GM20431 (cell line): ENCODE measurements at regions not wholly inside any gene's neighbourhood (a gene's known extent, or its start where the extent isn't known, plus 50 kb on each side); places are given as distances from the start of the nearest gene placed in this dataset.

Experiments used
- in situ Hi-C: fragments of 300-500 bp; cut with MseI, MboI; formaldehyde crosslinking; loops from one replicate; pipeline ENCODE4 v1.15.0; 2020; ENCODE audit warnings: low sequenced_read_pairs; ENCODE audit not compliant: unreplicated experiment

- in situ Hi-C loops, result loop anchor here (25.0 kb wide), 1 partner anchor 309 kb away; no protein-coding TSS in a partner anchor
Measured at GRCh38 chr2:172153156-172153555, 50.5 kb upstream of the DLX2 start.

GRCh38 chr2:172153757-172154156 lies 51.1 kb upstream of the DLX2 start:
- in situ Hi-C loops, result loop anchor here (25.0 kb wide), 1 partner anchor 309 kb away; no protein-coding TSS in a partner anchor

GRCh38 chr2:172155752-172156151 lies 53.1 kb upstream of the DLX2 start:
- in situ Hi-C loops, result loop anchor here (25.0 kb wide), 1 partner anchor 307 kb away; no protein-coding TSS in a partner anchor

GRCh38 chr2:172160839-172161238 lies 58.1 kb upstream of the DLX2 start:
- in situ Hi-C loops, result loop anchor here (25.0 kb wide), 1 partner anchor 301 kb away; no protein-coding TSS in a partner anchor

GRCh38 chr2:172162225-172162733 lies 59.6 kb upstream of the DLX2 start:
- in situ Hi-C loops, result loop anchor here (25.0 kb wide), 1 partner anchor 300 kb away; no protein-coding TSS in a partner anchor

GRCh38 chr2:172162739-172163336 lies 60.1 kb upstream of the DLX2 start:
- in situ Hi-C loops, result loop anchor here (25.0 kb wide), 1 partner anchor 299 kb away; no protein-coding TSS in a partner anchor

GRCh38 chr2:172168917-172169346 lies 66.2 kb upstream of the DLX2 start:
- in situ Hi-C loops, result loop anchor here (25.0 kb wide), 1 partner anchor 293 kb away; no protein-coding TSS in a partner anchor

GRCh38 chr2:172169611-172170010 lies 66.9 kb upstream of the DLX2 start:
- in situ Hi-C loops, result loop anchor here (25.0 kb wide), 1 partner anchor 293 kb away; no protein-coding TSS in a partner anchor

GRCh38 chr2:172172513-172173173 lies 69.9 kb upstream of the DLX2 start:
- in situ Hi-C loops, result loop anchor here (25.0 kb wide), 1 partner anchor 290 kb away; no protein-coding TSS in a partner anchor

- in situ Hi-C loops, result loop anchor here (25.0 kb wide), 1 partner anchor 289 kb away; no protein-coding TSS in a partner anchor
Measured at GRCh38 chr2:172173174-172173706, 70.5 kb upstream of the DLX2 start.

GRCh38 chr2:172177581-172177980 lies 74.9 kb upstream of the DLX2 start:
- in situ Hi-C loops, result no loop called here

GRCh38 chr2:172177996-172178395 lies 75.3 kb upstream of the DLX2 start:
- in situ Hi-C loops, result no loop called here

GRCh38 chr2:172179045-172179701 lies 76.5 kb upstream of the DLX2 start:
- in situ Hi-C loops, result no loop called here

GRCh38 chr2:172181840-172182239 lies 79.1 kb upstream of the DLX2 start:
- in situ Hi-C loops, result no loop called here

GRCh38 chr2:172182624-172183023 lies 79.9 kb upstream of the DLX2 start:
- in situ Hi-C loops, result no loop called here

GRCh38 chr2:172193331-172194089 lies 90.8 kb upstream of the DLX2 start:
- in situ Hi-C loops, result no loop called here

GRCh38 chr2:172195836-172196376 lies 93.2 kb upstream of the DLX2 start:
- in situ Hi-C loops, result no loop called here

- in situ Hi-C loops, result no loop called here
Measured at GRCh38 chr2:172196768-172197431, 94.2 kb upstream of the DLX2 start.

- in situ Hi-C loops, result no loop called here
Measured at GRCh38 chr2:172198361-172198760, 95.7 kb upstream of the DLX2 start.
